ENCODE measurements at regions not wholly inside any gene's neighbourhood (a gene's known extent, or its start where the extent isn't known, plus 50 kb on each side); places are given as distances from the start of the nearest gene placed in this dataset.

DNA sequence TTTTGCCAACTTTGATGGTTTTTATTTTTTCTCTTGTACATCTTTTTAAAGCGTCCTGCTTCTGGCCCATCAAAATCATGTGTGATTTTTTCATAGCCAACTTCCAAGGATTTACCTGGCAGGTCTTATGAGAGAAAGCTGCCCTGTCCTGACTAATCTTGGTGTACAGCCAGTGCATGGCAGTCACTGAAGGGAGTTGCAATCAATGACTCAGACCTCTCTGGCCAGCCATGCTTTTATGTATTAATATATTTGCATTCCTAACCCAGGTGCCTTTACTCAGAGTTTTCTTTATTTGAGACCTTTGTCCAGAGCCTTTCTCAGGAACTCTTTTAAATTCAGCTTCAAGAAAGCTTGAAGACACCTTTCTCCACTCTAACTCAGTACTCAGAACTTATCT is 691.5 kb upstream of the HTR2C start (continued):
- TF ChIP-seq, protein P1, sequence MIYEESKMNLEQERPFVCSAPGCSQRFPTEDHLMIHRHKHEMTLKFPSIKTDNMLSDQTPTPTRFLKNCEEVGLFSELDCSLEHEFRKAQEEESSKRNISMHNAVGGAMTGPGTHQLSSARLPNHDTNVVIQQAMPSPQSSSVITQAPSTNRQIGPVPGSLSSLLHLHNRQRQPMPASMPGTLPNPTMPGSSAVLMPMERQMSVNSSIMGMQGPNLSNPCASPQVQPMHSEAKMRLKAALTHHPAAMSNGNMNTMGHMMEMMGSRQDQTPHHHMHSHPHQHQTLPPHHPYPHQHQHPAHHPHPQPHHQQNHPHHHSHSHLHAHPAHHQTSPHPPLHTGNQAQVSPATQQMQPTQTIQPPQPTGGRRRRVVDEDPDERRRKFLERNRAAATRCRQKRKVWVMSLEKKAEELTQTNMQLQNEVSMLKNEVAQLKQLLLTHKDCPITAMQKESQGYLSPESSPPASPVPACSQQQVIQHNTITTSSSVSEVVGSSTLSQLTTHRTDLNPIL (CRISPR knock-in tag; IDR thresholded peaks at IDR 0.05; ENCODE audit: low read depth), result no peak
- TF ChIP-seq RARB (CRISPR knock-in tag; IDR thresholded peaks at IDR 0.05), result no peak
- no peak for TF ChIP-seq ZFP3 (CRISPR knock-in tag; IDR thresholded peaks at IDR 0.05)

DNA sequence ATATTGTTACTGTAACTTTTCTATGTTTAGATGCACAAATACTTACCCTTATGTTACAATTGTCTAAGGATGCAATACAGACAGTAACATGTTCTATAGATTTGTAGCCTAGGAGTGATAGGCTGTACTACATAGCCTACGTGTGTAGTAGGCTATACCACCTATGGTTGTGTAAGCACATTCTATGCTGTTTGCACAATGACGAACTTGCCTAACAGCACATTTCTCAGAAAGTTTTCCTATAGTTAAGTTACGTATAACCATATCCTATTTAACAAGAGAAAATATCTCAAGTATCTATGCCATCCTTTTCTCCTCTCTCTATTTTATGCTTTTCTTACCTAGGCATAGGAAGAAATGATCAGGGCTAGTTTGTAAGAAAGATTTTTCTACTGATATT is 710.8 kb upstream of the HTR2C start:
- TF ChIP-seq GLIS3 (CRISPR knock-in tag; IDR thresholded peaks at IDR 0.05), result no peak
- TF ChIP-seq ARNTL (CRISPR knock-in tag; IDR thresholded peaks at IDR 0.05; ENCODE audit: borderline replicate concordance, low read depth), result no peak
- TF ChIP-seq ESRRG (CRISPR knock-in tag; IDR thresholded peaks at IDR 0.05), result no peak
- no peak for TF ChIP-seq TOX (CRISPR knock-in tag; IDR thresholded peaks at IDR 0.05; ENCODE audit: borderline replicate concordance)
- TF ChIP-seq SNAI2 (CRISPR knock-in tag; IDR thresholded peaks at IDR 0.05), result no peak
- TF ChIP-seq, protein P2, sequence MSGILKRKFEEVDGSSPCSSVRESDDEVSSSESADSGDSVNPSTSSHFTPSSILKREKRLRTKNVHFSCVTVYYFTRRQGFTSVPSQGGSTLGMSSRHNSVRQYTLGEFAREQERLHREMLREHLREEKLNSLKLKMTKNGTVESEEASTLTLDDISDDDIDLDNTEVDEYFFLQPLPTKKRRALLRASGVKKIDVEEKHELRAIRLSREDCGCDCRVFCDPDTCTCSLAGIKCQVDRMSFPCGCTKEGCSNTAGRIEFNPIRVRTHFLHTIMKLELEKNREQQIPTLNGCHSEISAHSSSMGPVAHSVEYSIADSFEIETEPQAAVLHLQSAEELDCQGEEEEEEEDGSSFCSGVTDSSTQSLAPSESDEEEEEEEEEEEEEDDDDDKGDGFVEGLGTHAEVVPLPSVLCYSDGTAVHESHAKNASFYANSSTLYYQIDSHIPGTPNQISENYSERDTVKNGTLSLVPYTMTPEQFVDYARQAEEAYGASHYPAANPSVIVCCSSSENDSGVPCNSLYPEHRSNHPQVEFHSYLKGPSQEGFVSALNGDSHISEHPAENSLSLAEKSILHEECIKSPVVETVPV (CRISPR knock-in tag; IDR thresholded peaks at IDR 0.05), result no peak
- TF ChIP-seq ZC3H10 (CRISPR knock-in tag; IDR thresholded peaks at IDR 0.05), result no peak
- TF ChIP-seq ZNF565 (CRISPR knock-in tag; conservative IDR thresholded peaks at IDR 0.05; ENCODE audit: low read depth), result no peak
- no peak for TF ChIP-seq OSR1 (CRISPR knock-in tag; IDR thresholded peaks at IDR 0.05)
- TF ChIP-seq ZNF70 (CRISPR knock-in tag; IDR thresholded peaks at IDR 0.05), result no peak
- TF ChIP-seq ZNF8 (CRISPR knock-in tag; IDR thresholded peaks at IDR 0.05), result no peak
- TF ChIP-seq CSDC2 (CRISPR knock-in tag; IDR thresholded peaks at IDR 0.05), result no peak
- TF ChIP-seq, protein P3, sequence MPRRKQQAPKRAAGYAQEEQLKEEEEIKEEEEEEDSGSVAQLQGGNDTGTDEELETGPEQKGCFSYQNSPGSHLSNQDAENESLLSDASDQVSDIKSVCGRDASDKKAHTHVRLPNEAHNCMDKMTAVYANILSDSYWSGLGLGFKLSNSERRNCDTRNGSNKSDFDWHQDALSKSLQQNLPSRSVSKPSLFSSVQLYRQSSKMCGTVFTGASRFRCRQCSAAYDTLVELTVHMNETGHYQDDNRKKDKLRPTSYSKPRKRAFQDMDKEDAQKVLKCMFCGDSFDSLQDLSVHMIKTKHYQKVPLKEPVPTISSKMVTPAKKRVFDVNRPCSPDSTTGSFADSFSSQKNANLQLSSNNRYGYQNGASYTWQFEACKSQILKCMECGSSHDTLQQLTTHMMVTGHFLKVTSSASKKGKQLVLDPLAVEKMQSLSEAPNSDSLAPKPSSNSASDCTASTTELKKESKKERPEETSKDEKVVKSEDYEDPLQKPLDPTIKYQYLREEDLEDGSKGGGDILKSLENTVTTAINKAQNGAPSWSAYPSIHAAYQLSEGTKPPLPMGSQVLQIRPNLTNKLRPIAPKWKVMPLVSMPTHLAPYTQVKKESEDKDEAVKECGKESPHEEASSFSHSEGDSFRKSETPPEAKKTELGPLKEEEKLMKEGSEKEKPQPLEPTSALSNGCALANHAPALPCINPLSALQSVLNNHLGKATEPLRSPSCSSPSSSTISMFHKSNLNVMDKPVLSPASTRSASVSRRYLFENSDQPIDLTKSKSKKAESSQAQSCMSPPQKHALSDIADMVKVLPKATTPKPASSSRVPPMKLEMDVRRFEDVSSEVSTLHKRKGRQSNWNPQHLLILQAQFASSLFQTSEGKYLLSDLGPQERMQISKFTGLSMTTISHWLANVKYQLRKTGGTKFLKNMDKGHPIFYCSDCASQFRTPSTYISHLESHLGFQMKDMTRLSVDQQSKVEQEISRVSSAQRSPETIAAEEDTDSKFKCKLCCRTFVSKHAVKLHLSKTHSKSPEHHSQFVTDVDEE (CRISPR knock-in tag; IDR thresholded peaks at IDR 0.05), result no peak
- no peak for TF ChIP-seq TCF4 (CRISPR knock-in tag; IDR thresholded peaks at IDR 0.05; ENCODE audit: borderline replicate concordance)
- TF ChIP-seq, protein P4, sequence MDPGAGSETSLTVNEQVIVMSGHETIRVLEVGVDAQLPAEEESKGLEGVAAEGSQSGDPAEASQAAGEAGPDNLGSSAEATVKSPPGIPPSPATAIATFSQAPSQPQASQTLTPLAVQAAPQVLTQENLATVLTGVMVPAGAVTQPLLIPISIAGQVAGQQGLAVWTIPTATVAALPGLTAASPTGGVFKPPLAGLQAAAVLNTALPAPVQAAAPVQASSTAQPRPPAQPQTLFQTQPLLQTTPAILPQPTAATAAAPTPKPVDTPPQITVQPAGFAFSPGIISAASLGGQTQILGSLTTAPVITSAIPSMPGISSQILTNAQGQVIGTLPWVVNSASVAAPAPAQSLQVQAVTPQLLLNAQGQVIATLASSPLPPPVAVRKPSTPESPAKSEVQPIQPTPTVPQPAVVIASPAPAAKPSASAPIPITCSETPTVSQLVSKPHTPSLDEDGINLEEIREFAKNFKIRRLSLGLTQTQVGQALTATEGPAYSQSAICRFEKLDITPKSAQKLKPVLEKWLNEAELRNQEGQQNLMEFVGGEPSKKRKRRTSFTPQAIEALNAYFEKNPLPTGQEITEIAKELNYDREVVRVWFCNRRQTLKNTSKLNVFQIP (CRISPR knock-in tag; IDR thresholded peaks at IDR 0.05; ENCODE audit: borderline replicate concordance, low read depth), result no peak
- no peak for TF ChIP-seq PPARA (CRISPR knock-in tag; IDR thresholded peaks at IDR 0.05; ENCODE audit: borderline replicate concordance)
- no peak for TF ChIP-seq ZFP30 (CRISPR knock-in tag; IDR thresholded peaks at IDR 0.05)
- TF ChIP-seq BACH2 (CRISPR knock-in tag; IDR thresholded peaks at IDR 0.05; ENCODE audit: borderline replicate concordance), result no peak
- TF ChIP-seq ISL1 (CRISPR knock-in tag; IDR thresholded peaks at IDR 0.05), result no peak
- no peak for ATAC-seq

DNA sequence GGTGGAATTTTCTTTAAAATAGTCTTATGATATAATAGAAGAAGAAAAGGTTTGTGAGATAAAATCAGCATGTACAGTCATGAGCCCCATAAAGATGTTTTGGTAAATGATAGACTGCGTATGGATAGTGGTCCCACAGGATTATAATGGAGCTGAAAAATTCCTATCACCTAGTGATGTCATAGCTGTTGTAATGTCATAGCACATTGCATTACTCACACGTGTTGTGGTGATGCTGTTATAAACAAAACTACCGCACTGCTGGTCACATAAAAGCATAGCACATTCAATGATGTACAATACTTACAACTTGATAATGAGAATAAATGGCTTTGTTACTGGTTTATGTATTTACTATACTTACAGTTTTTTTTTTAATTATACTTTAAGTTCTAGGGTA is 715.2 kb upstream of the HTR2C start:
- ATAC-seq, result no peak
- TF ChIP-seq SNAI2 (CRISPR knock-in tag; IDR thresholded peaks at IDR 0.05), result no peak
- no peak for TF ChIP-seq RARB (CRISPR knock-in tag; IDR thresholded peaks at IDR 0.05)
- TF ChIP-seq OSR1 (CRISPR knock-in tag; IDR thresholded peaks at IDR 0.05), result no peak
- TF ChIP-seq, protein P2 (CRISPR knock-in tag; IDR thresholded peaks at IDR 0.05), result no peak
- TF ChIP-seq, protein P3 (CRISPR knock-in tag; IDR thresholded peaks at IDR 0.05), result no peak
- TF ChIP-seq CSDC2 (CRISPR knock-in tag; IDR thresholded peaks at IDR 0.05), result no peak
- TF ChIP-seq ZFP30 (CRISPR knock-in tag; IDR thresholded peaks at IDR 0.05), result no peak
- no peak for TF ChIP-seq ZNF565 (CRISPR knock-in tag; conservative IDR thresholded peaks at IDR 0.05; ENCODE audit: low read depth)
- TF ChIP-seq ISL1 (CRISPR knock-in tag; IDR thresholded peaks at IDR 0.05), result no peak
- TF ChIP-seq, protein P1 (CRISPR knock-in tag; IDR thresholded peaks at IDR 0.05; ENCODE audit: low read depth), result no peak
- TF ChIP-seq GLIS3 (CRISPR knock-in tag; IDR thresholded peaks at IDR 0.05), result no peak
- no peak for TF ChIP-seq BACH2 (CRISPR knock-in tag; IDR thresholded peaks at IDR 0.05; ENCODE audit: borderline replicate concordance)
- TF ChIP-seq ZNF70 (CRISPR knock-in tag; IDR thresholded peaks at IDR 0.05), result no peak

Measured in SK-N-SH treated with all-trans-retinoic acid at 6 μM for 48 hours (cell line).